Aorta (tissue), 5 donors: ENCODE measurements at regions not wholly inside any gene's neighbourhood (a gene's known extent, or its start where the extent isn't known, plus 50 kb on each side); places are given as distances from the start of the nearest gene placed in this dataset.
A peak's percentile ranks its signal among the peaks of the same experiment; 100 is the strongest.
"Not testable (repeated sequence)": the region's sequence is repeated elsewhere in the genome, so short reads cannot be mapped to it uniquely, and the experiment has no call there.

Experiments
- ATAC-seq: fragments of 200-7000 bp; cut with Tn5 transposase; one replicate; pipeline ENCODE4 v1.9.1; 2022; ENCODE audit warnings: moderate library complexity; ENCODE audit not compliant: low FRiP score
- DNase-seq, 2 donors: peaks; one replicate each; pipeline ENCODE4 v3.0.0-alpha.2; 2020
- H3K27ac ChIP-seq, 2 donors: one replicate each; pipeline ENCODE4 v1.5.1; 2013; ENCODE audit warnings: low read length in 2 of 2, mild to moderate bottlenecking in 2 of 2, moderate library complexity in 2 of 2, control low read depth in 1 of 2, inconsistent platforms in 1 of 2, low read depth in 1 of 2
- H3K27me3 ChIP-seq, 2 donors: one replicate each; pipeline ENCODE4 v1.6.1; 2013; ENCODE audit warnings: control low read depth in 1 of 2, low read length in 1 of 2, mild to moderate bottlenecking in 1 of 2, moderate library complexity in 1 of 2; ENCODE audit not compliant: insufficient read depth in 2 of 2, control insufficient read depth in 1 of 2
- H3K36me3 ChIP-seq, 2 donors: one replicate each; pipeline ENCODE4 v1.6.1; 2013; ENCODE audit warnings: control low read depth in 1 of 2, low read length in 1 of 2, mild to moderate bottlenecking in 1 of 2; ENCODE audit not compliant: insufficient read depth in 2 of 2, control insufficient read depth in 1 of 2
- H3K4me1 ChIP-seq, 2 donors: one replicate each; pipeline ENCODE4 v1.6.1; 2013; ENCODE audit warnings: low read length in 2 of 2, control low read depth in 1 of 2, mild to moderate bottlenecking in 1 of 2, moderate library complexity in 1 of 2; ENCODE audit not compliant: insufficient read depth in 2 of 2, control insufficient read depth in 1 of 2
- H3K4me3 ChIP-seq, 2 donors: one replicate each; pipeline ENCODE4 v1.5.1; 2013; ENCODE audit warnings: low read length in 2 of 2, control low read depth in 1 of 2, mild to moderate bottlenecking in 1 of 2
- H3K9me3 ChIP-seq: one replicate; pipeline ENCODE4 v1.6.1; 2013; ENCODE audit warnings: mild to moderate bottlenecking, low read length; ENCODE audit not compliant: control insufficient read depth
- WGBS, 2 donors: extraction: QIAGEN DNeasy Blood & Tissue Kit; methylation state at CpG; one replicate each; pipeline ENCODE4 v1.1.7; 2013; 5-methylcytosine and 5-hydroxymethylcytosine counted together
- intact Hi-C, 2 donors: fragments of 100-400 bp; cut with DNase I; formaldehyde crosslinking; loops; one replicate each; pipeline versions ENCODE4 v1.14.2 to v1.15.0; 2022
- donor health status: healthy with polysubstance abuse.
- donor health status: Bipolar disorder and iron deficiency.
- donor health status: DM: no; HTN: no; CAD: no.
- donor health status: DM: no; HTN: no; CAD: no.
- donor health status: DM: yes; HTN: yes; CAD: no.

- intact Hi-C loops = no loop called here
- H3K27me3 ChIP-seq = no peaks in the 10 kb centered on the region
- H3K27ac ChIP-seq = no peak overlapping the region
- H3K36me3 ChIP-seq = no peaks in the 10 kb centered on the region
- ATAC-seq = no peak
- no peaks in the 10 kb centered on the region for H3K9me3 ChIP-seq
- WGBS, 2 donors = 85 to 90% methylated on average over 3 of the region's 3 CpGs
- no peaks in the 10 kb centered on the region for H3K4me1 ChIP-seq
- no peak overlapping the region for H3K4me3 ChIP-seq
- no peak for DNase-seq
These were observed 67.4 kb upstream of the LOC128125822 start for GRCh38 chr6:63504777-63505384.

DNA sequence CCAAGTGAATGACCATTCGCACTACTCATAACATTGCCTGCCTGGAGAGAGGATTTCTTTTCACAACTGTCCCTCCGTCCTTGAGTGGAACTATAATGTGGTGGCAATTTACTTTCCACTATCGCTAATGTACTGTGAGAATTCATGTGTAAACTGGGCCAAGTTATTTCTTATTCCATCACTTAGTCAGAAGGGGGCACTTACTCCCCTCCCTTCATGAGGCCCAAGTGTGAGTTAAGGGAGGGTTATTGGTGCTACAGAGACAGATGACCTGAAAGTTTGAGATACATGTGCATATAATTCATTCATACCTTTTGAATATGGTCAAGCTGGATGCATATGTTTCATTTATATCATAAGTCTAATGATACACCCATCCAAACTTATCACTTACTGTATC is 65.2 kb upstream of the LOC128125822 start:
- Histone ChIP-seq H3K27ac (no peak overlapping the region), H3K4me1 (no peaks in the 10 kb centered on the region), H3K27me3 (no peaks in the 10 kb centered on the region), H3K36me3 (no peaks in the 10 kb centered on the region), H3K4me3 (no peak overlapping the region), H3K9me3 (no peaks in the 10 kb centered on the region)
- intact Hi-C loops = no loop called here
- DNase-seq (no peak), ATAC-seq (no peak)
- WGBS, 2 donors = 87 to 89% methylated on average over 3 of the region's 3 CpGs

- Histone ChIP-seq H3K27me3 (no peaks in the 10 kb centered on the region), H3K36me3 (no peaks in the 10 kb centered on the region), H3K9me3 (no peaks in the 10 kb centered on the region), H3K27ac (no peak overlapping the region), H3K4me1 (no peaks in the 10 kb centered on the region), H3K4me3 (no peak overlapping the region)
- intact Hi-C loops = no loop called here
- 4 to 6% methylated on average over 7 of the region's 7 CpGs for WGBS, 2 donors
- DNase-seq = peak; percentile 46 to 81
- ATAC-seq = peak; percentile 73
These were observed 62.5 kb upstream of the LOC128125822 start for GRCh38 chr6:63509652-63510352.

DNA sequence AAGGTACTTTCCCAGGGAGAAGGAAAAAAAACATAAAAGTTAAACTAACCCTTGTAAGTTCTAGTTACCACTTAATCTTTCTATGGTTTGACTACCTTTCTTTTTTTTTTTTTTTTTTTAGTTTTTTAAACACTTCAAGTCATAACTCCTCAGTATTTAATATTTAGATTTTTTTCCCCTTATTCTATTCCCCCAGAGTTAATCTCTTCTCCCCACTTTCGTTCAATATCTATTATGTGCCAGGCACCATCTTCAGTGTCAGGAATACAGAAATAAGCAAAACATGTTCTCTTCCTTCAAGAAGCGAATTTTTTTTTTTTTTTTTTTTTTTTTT is 62.0 kb upstream of the LOC128125822 start:
- DNase-seq (no peak), ATAC-seq (no peak)
- H3K27me3 ChIP-seq = no peaks in the 10 kb centered on the region
- H3K4me3 ChIP-seq = no peak overlapping the region
- 65 to 70% methylated on average over 2 of the region's 2 CpGs for WGBS, 2 donors
- no peak overlapping the region for H3K27ac ChIP-seq
- intact Hi-C loops = no loop called here
- no peaks in the 10 kb centered on the region for H3K4me1 ChIP-seq
- H3K9me3 ChIP-seq = no peaks in the 10 kb centered on the region
- H3K36me3 ChIP-seq = no peaks in the 10 kb centered on the region

DNA sequence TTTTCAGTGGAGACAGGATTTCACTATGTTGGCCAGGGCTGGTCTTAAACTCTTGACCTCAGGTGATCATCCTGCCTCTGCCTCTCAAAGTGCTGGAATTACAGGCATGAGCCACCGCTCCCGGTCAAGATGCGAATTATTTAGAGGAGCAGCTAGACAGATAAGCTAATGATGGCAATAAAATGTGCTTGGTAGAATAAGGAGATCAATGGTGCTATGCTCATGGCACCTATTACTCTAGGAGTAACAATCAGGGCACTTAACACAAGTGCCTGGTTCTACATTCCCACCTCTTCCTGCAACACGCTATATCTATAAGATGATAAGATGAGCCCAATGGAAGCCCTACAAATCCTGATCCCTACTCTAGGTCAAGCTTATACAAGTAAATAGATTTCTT is 61.4 kb upstream of the LOC128125822 start:
- ATAC-seq = no peak
- intact Hi-C loops = no loop called here
- WGBS, 2 donors = 95 to 97% methylated on average over 4 of the region's 4 CpGs
- Histone ChIP-seq H3K4me1 (no peaks in the 10 kb centered on the region), H3K9me3 (no peaks in the 10 kb centered on the region), H3K27ac (no peak overlapping the region), H3K36me3 (no peaks in the 10 kb centered on the region), H3K4me3 (no peak overlapping the region), H3K27me3 (no peaks in the 10 kb centered on the region)
- no peak for DNase-seq

DNA sequence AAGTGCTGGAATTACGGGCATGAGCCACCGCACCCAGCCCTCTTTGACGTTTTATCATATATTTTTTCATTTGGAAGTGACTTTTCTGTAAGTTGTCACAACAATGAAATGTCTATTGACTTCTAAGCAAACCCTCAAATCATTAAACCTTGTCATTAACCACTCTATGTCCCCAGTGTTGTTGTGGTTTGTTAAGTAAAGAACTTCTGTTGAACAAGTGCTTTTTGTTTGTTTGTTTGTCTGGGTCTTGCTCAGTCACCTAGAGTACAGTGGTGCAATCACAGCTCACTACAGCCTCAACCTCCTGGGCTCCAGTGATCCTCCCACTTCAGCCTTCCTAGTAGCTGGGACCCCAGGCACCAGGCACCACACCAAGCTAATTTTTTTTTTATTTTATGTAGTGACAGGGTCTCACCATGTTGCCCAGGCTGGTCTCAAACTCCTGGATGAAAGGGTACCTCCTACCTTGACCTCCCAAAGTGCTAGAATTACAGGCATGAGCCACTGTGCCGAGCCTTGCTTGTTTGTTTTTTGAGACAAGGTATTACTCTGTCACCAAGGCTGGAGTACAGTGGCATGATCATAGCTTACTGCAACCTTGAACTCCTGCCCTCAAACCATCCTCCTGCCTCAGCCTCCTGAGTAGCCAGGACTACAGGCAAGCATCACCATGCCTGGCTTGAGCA is 57.6 kb upstream of the LOC128125822 start:
- no peak overlapping the region for H3K27ac ChIP-seq
- intact Hi-C loops = no loop called here
- H3K27me3 ChIP-seq = no peaks in the 10 kb centered on the region
- DNase-seq (no peak), ATAC-seq (no peak)
- no peak overlapping the region for H3K4me3 ChIP-seq
- no peaks in the 10 kb centered on the region for H3K9me3 ChIP-seq
- 76 to 85% methylated on average over 4 of the region's 4 CpGs for WGBS, 2 donors
- no peaks in the 10 kb centered on the region for H3K36me3 ChIP-seq
- no peaks in the 10 kb centered on the region for H3K4me1 ChIP-seq

DNA sequence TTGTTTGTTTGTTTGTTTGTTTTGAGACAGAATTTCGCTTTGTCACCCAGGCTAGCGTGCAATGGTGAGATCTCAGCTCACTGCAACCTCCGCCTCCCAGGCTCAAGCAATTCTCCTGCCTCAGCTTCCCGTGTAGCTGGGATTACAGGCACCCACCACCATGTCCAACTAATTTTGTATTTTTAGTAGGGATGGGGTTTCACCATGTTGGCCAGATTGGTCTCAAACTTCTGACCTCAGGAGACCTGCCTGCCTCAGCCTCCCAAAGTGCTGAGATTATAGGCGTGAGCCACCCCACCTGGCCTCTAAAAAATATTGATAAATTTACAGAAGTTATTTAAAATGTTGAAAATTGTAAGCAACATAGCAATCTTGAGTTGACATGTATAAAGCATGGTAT is 57.1 kb upstream of the LOC128125822 start:
- intact Hi-C loops, DNase-seq, H3K27me3 ChIP-seq, H3K4me1 ChIP-seq, ATAC-seq, H3K9me3 ChIP-seq, H3K4me3 ChIP-seq, H3K27ac ChIP-seq, H3K36me3 ChIP-seq: not testable (repeated sequence)
- 91 to 93% methylated on average over 5 of the region's 5 CpGs for WGBS, 2 donors

GRCh38 chr6:63516186-63516944 is 55.9 kb upstream of the LOC128125822 start:
- Histone ChIP-seq H3K36me3 (no peaks in the 10 kb centered on the region), H3K4me1 (no peaks in the 10 kb centered on the region), H3K4me3 (no peak overlapping the region), H3K27ac (no peak overlapping the region), H3K27me3 (no peaks in the 10 kb centered on the region), H3K9me3 (no peaks in the 10 kb centered on the region)
- DNase-seq = no peak
- 51 to 53% methylated on average over 2 of the region's 2 CpGs for WGBS, 2 donors
- intact Hi-C loops = no loop called here
- no peak for ATAC-seq
